ENCODE measurements at regions not wholly inside any gene's neighbourhood (a gene's known extent, or its start where the extent isn't known, plus 50 kb on each side); places are given as distances from the start of the nearest gene placed in this dataset.

GRCh38 chr3:182117583-182117982, 405.9 kb downstream of the SOX2 start:
- DNase-seq = no peak
- no peaks in the 10 kb centered on the region for H3K4me1 Mint-ChIP-seq
- no peak overlapping the region for H3K27ac Mint-ChIP-seq
- no peaks in the 10 kb centered on the region for H3K4me1 ChIP-seq (ENCODE audit: control insufficient read depth, insufficient read depth, low read length)
- no peak overlapping the region for H3K4me3 ChIP-seq (ENCODE audit: low read length)
- no peak overlapping the region for H3K4me3 Mint-ChIP-seq
- no peaks in the 10 kb centered on the region for H3K27me3 ChIP-seq (ENCODE audit: control insufficient read depth, insufficient read depth, low read length)
- peaks cover 3 to 4% of the 10 kb centered on the region in 2 donors for H3K9me3 Mint-ChIP-seq
- no peaks in the 10 kb centered on the region for H3K27me3 Mint-ChIP-seq (ENCODE audit: low read depth in 2 of 2)
- no peaks in the 10 kb centered on the region for H3K36me3 Mint-ChIP-seq
- no peak for ATAC-seq
- H3K36me3 ChIP-seq (ENCODE audit: control insufficient read depth, insufficient read depth, low read length) = no peaks in the 10 kb centered on the region
- WGBS (ENCODE audit: insufficient coverage) = 98% methylated on average over 5 of the region's 5 CpGs
- intact Hi-C loops (cut with micrococcal nuclease) = no loop called here
- H3K9me3 ChIP-seq (ENCODE audit: control insufficient read depth, insufficient read depth, low read length) = peaks cover 3% of the 10 kb centered on the region
- H3K27ac ChIP-seq (ENCODE audit: low read length) = no peak overlapping the region
- TF ChIP-seq CTCF (IDR thresholded peaks at IDR 0.05) = no peak

- Mint-ChIP-seq H3K9me3 (peaks cover 3 to 4% of the 10 kb centered on the region in 2 donors), H3K4me3 (no peak overlapping the region), H3K4me1 (no peaks in the 10 kb centered on the region), H3K27ac (no peak overlapping the region), H3K27me3 (ENCODE audit: low read depth in 2 of 2) (no peaks in the 10 kb centered on the region), H3K36me3 (no peaks in the 10 kb centered on the region)
- H3K9me3 ChIP-seq (ENCODE audit: control insufficient read depth, insufficient read depth, low read length) = peaks cover 3% of the 10 kb centered on the region
- H3K36me3 ChIP-seq (ENCODE audit: control insufficient read depth, insufficient read depth, low read length) = no peaks in the 10 kb centered on the region
- no peak for DNase-seq
- intact Hi-C loops (cut with micrococcal nuclease) = no loop called here
- TF ChIP-seq CTCF (IDR thresholded peaks at IDR 0.05) = no peak
- 93% methylated on average over 4 of the region's 4 CpGs for WGBS (ENCODE audit: insufficient coverage)
- no peak overlapping the region for H3K27ac ChIP-seq (ENCODE audit: low read length)
- no peaks in the 10 kb centered on the region for H3K27me3 ChIP-seq (ENCODE audit: control insufficient read depth, insufficient read depth, low read length)
- no peak overlapping the region for H3K4me3 ChIP-seq (ENCODE audit: low read length)
- no peak for ATAC-seq
- H3K4me1 ChIP-seq (ENCODE audit: control insufficient read depth, insufficient read depth, low read length) = no peaks in the 10 kb centered on the region
These were observed 406.3 kb downstream of the SOX2 start for GRCh38 chr3:182118066-182118465.

- intact Hi-C loops (cut with micrococcal nuclease) = no loop called here
- Mint-ChIP-seq H3K9me3 (peaks cover 0 to 2% of the 10 kb centered on the region in 2 donors), H3K27me3 (ENCODE audit: low read depth in 2 of 2) (no peaks in the 10 kb centered on the region), H3K4me3 (no peak overlapping the region), H3K36me3 (no peaks in the 10 kb centered on the region), H3K27ac (no peak overlapping the region), H3K4me1 (no peaks in the 10 kb centered on the region)
- DNase-seq = no peak
- H3K4me3 ChIP-seq (ENCODE audit: low read length) = no peak overlapping the region
- H3K9me3 ChIP-seq (ENCODE audit: control insufficient read depth, insufficient read depth, low read length) = peaks cover 3% of the 10 kb centered on the region
- WGBS (ENCODE audit: insufficient coverage) = 66% methylated on average over 2 of the region's 2 CpGs
- no peaks in the 10 kb centered on the region for H3K27me3 ChIP-seq (ENCODE audit: control insufficient read depth, insufficient read depth, low read length)
- H3K4me1 ChIP-seq (ENCODE audit: control insufficient read depth, insufficient read depth, low read length) = no peaks in the 10 kb centered on the region
- no peaks in the 10 kb centered on the region for H3K36me3 ChIP-seq (ENCODE audit: control insufficient read depth, insufficient read depth, low read length)
- H3K27ac ChIP-seq (ENCODE audit: low read length) = no peak overlapping the region
- no peak for TF ChIP-seq CTCF (IDR thresholded peaks at IDR 0.05)
- ATAC-seq = no peak
These were observed 409.7 kb downstream of the SOX2 start for GRCh38 chr3:182121401-182121800.

GRCh38 chr3:182122779-182123178, 411.1 kb downstream of the SOX2 start:
- no peak for ATAC-seq
- Mint-ChIP-seq H3K36me3 (no peaks in the 10 kb centered on the region), H3K4me1 (no peaks in the 10 kb centered on the region), H3K27me3 (ENCODE audit: low read depth in 2 of 2) (no peaks in the 10 kb centered on the region), H3K9me3 (peaks cover 5 to 6% of the 10 kb centered on the region in 2 donors), H3K27ac (no peak overlapping the region), H3K4me3 (no peak overlapping the region)
- no peak for DNase-seq
- no peak for TF ChIP-seq CTCF (IDR thresholded peaks at IDR 0.05)
- no peaks in the 10 kb centered on the region for H3K27me3 ChIP-seq (ENCODE audit: control insufficient read depth, insufficient read depth, low read length)
- 66% methylated on average over 3 of the region's 3 CpGs for WGBS (ENCODE audit: insufficient coverage)
- H3K9me3 ChIP-seq (ENCODE audit: control insufficient read depth, insufficient read depth, low read length) = no peaks in the 10 kb centered on the region
- H3K27ac ChIP-seq (ENCODE audit: low read length) = no peak overlapping the region
- intact Hi-C loops (cut with micrococcal nuclease) = no loop called here
- H3K36me3 ChIP-seq (ENCODE audit: control insufficient read depth, insufficient read depth, low read length) = no peaks in the 10 kb centered on the region
- H3K4me3 ChIP-seq (ENCODE audit: low read length) = no peak overlapping the region
- no peaks in the 10 kb centered on the region for H3K4me1 ChIP-seq (ENCODE audit: control insufficient read depth, insufficient read depth, low read length)
